GM06990 (cell line): ENCODE measurements at regions not wholly inside any gene's neighbourhood (a gene's known extent, or its start where the extent isn't known, plus 50 kb on each side); places are given as distances from the start of the nearest gene placed in this dataset.

Source experiments
- DNase-seq: peaks from one replicate; pipeline ENCODE4 v3.0.0-alpha.2; 2011; ENCODE audit not compliant: insufficient read length; ENCODE audit errors: extremely low read depth
- H3K27me3 ChIP-seq: replicated peaks from 2 replicates; pipeline ENCODE4 v1.6.0; 2011; ENCODE audit warnings: low read length; ENCODE audit not compliant: control insufficient read depth, insufficient read depth
- H3K36me3 ChIP-seq: 2 replicates; pipeline ENCODE4 v1.5.1; 2011; ENCODE audit warnings: low read length; ENCODE audit not compliant: control insufficient read depth, insufficient read depth
- H3K4me3 ChIP-seq: replicated peaks from 2 replicates; pipeline ENCODE4 v1.5.1; 2011; ENCODE audit warnings: low read depth, mild to moderate bottlenecking, control low read depth, low read length
- CTCF ChIP-seq: IDR thresholded peaks from 2 replicates; pipeline ENCODE4 v1.5.1; 2011; ENCODE audit warnings: low read length, control low read depth, mild to moderate bottlenecking, inconsistent platforms; ENCODE audit not compliant: insufficient read depth, poor library complexity, severe bottlenecking

GRCh38 chr2:120476141-120476540 lies 130.2 kb downstream of the INHBB start:
- H3K36me3 ChIP-seq: no peaks in the 10 kb centered on the region
- no peak overlapping the region for H3K4me3 ChIP-seq
- peaks cover 4% of the 10 kb centered on the region for H3K27me3 ChIP-seq
- no peak for TF ChIP-seq CTCF
- DNase-seq: no peak

GRCh38 chr2:120477198-120477597 lies 131.3 kb downstream of the INHBB start:
- TF ChIP-seq CTCF: no peak
- no peaks in the 10 kb centered on the region for H3K36me3 ChIP-seq
- peaks cover 4% of the 10 kb centered on the region for H3K27me3 ChIP-seq
- H3K4me3 ChIP-seq: no peak overlapping the region
- DNase-seq: no peak

- no peak for TF ChIP-seq CTCF
- H3K36me3 ChIP-seq: no peaks in the 10 kb centered on the region
- H3K27me3 ChIP-seq: peaks cover 2% of the 10 kb centered on the region
These were observed 132.0 kb downstream of the INHBB start for GRCh38 chr2:120477831-120478481.

GRCh38 chr2:120480346-120480902 lies 134.5 kb downstream of the INHBB start:
- DNase-seq: no peak
- Histone ChIP-seq H3K27me3 (peaks cover 2% of the 10 kb centered on the region), H3K36me3 (no peaks in the 10 kb centered on the region)

More at GRCh38 chr2:120477831-120478481, 132.0 kb downstream of the INHBB start:
- no peak for DNase-seq
- no peak overlapping the region for H3K4me3 ChIP-seq

GRCh38 chr2:120480903-120481445 lies 135.0 kb downstream of the INHBB start:
- H3K36me3 ChIP-seq: no peaks in the 10 kb centered on the region
- no peak for DNase-seq
- H3K27me3 ChIP-seq: peaks cover 2% of the 10 kb centered on the region
- H3K4me3 ChIP-seq: no peak overlapping the region
- no peak for TF ChIP-seq CTCF

More at GRCh38 chr2:120480346-120480902, 134.5 kb downstream of the INHBB start:
- no peak for TF ChIP-seq CTCF
- H3K4me3 ChIP-seq: no peak overlapping the region
